ENCODE measurements at regions not wholly inside any gene's neighbourhood (a gene's known extent, or its start where the extent isn't known, plus 50 kb on each side); places are given as distances from the start of the nearest gene placed in this dataset.

DNA sequence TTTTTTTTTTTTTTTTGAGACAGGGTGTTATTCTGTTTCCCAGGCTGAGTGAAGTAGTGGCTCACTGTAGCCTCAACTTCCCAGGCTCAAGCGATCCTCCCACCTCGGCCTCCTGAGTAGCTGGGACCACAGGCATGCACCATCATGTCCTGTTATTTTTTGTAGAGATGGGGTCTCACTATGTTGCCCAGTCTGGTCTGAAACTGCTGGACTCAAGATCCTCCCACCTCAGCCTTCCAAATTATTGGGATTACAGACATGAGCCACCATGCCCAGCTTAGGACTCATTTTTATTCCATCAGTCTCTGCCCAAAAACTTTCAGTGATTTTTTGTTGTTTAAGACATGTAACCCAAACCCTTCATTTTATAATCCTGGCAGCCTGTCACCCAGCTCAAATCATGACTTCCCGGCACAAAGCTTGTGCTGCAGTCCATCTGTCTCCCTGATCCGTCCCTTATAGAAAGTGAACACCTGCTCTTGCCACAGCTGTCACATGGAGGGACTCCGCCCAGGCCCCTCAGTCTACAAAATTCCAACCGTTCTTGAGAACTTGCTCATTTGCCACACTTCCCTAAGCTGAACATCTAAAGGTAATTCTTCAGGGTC is 183.9 kb upstream of the JARID2 start:
- TF ChIP-seq, protein P1, sequence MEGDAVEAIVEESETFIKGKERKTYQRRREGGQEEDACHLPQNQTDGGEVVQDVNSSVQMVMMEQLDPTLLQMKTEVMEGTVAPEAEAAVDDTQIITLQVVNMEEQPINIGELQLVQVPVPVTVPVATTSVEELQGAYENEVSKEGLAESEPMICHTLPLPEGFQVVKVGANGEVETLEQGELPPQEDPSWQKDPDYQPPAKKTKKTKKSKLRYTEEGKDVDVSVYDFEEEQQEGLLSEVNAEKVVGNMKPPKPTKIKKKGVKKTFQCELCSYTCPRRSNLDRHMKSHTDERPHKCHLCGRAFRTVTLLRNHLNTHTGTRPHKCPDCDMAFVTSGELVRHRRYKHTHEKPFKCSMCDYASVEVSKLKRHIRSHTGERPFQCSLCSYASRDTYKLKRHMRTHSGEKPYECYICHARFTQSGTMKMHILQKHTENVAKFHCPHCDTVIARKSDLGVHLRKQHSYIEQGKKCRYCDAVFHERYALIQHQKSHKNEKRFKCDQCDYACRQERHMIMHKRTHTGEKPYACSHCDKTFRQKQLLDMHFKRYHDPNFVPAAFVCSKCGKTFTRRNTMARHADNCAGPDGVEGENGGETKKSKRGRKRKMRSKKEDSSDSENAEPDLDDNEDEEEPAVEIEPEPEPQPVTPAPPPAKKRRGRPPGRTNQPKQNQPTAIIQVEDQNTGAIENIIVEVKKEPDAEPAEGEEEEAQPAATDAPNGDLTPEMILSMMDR (IDR thresholded peaks at IDR 0.05; ENCODE audit: insufficient read depth, low read length, poor library complexity, severe bottlenecking): no peak
- TF ChIP-seq EZH2phosphoT487 (conservative IDR thresholded peaks at IDR 0.05; ENCODE audit: low read length): no peak
